ENCODE measurements at regions not wholly inside any gene's neighbourhood (a gene's known extent, or its start where the extent isn't known, plus 50 kb on each side); places are given as distances from the start of the nearest gene placed in this dataset.

DNA sequence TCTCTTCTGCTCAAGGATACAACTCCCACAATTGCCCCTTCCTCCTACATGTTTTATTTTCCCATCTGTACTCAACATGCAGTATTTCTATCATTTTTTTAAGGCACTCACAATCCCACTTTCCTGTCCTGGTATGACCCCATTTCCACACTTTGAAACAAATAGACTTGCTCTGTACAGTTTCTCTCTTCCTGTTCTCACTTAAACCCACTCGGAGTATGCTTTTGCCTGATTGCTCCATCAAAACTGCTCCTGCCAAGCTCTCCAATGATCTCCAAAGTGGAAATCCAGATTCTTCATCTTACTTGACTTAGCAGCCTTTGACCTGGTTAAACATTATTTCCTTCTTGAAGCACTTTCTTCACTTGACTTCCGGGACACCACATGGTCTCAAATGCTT lies 384.5 kb downstream of the SEC23A start:
- no peak for DNase-seq (ENCODE audit: low read depth)
- TF ChIP-seq, protein P1, sequence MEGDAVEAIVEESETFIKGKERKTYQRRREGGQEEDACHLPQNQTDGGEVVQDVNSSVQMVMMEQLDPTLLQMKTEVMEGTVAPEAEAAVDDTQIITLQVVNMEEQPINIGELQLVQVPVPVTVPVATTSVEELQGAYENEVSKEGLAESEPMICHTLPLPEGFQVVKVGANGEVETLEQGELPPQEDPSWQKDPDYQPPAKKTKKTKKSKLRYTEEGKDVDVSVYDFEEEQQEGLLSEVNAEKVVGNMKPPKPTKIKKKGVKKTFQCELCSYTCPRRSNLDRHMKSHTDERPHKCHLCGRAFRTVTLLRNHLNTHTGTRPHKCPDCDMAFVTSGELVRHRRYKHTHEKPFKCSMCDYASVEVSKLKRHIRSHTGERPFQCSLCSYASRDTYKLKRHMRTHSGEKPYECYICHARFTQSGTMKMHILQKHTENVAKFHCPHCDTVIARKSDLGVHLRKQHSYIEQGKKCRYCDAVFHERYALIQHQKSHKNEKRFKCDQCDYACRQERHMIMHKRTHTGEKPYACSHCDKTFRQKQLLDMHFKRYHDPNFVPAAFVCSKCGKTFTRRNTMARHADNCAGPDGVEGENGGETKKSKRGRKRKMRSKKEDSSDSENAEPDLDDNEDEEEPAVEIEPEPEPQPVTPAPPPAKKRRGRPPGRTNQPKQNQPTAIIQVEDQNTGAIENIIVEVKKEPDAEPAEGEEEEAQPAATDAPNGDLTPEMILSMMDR (IDR thresholded peaks at IDR 0.05; ENCODE audit: insufficient read depth, low read depth, low read length): no peak

GRCh38 chr14:38716926-38717325 lies 386.1 kb downstream of the SEC23A start:
- TF ChIP-seq, protein P1 (IDR thresholded peaks at IDR 0.05; ENCODE audit: insufficient read depth, low read depth, low read length): no peak
- DNase-seq (ENCODE audit: low read depth): no peak
- no peak overlapping the region for H3K4me3 ChIP-seq (ENCODE audit: low read depth, low read length)

More for the DNA sequence above, 384.5 kb downstream of the SEC23A start:
- H3K4me3 ChIP-seq (ENCODE audit: low read depth, low read length): no peak overlapping the region

GRCh38 chr14:38710881-38711280 lies 392.2 kb downstream of the SEC23A start:
- no peak overlapping the region for H3K4me3 ChIP-seq (ENCODE audit: low read depth, low read length)
- no peak for DNase-seq (ENCODE audit: low read depth)
- TF ChIP-seq, protein P1 (IDR thresholded peaks at IDR 0.05; ENCODE audit: insufficient read depth, low read depth, low read length): no peak

DNA sequence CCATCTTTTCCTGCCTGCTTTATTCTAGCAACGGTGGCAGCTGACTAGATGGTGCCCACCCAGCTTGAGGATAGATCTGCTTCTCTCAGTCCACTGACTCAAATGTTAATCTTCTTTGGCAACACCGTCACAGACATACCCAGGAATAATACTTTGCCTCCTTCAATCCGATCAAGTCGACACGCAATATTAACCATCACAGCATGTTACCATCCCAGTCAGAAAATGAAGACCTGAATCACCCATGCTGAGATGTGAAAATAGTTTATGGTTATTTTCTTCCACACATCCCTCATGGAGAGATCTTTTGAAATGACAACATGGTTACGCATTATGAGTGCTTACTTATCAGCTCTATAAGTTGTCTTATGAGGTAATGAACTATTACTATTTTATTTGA lies 392.8 kb downstream of the SEC23A start:
- no peak overlapping the region for H3K4me3 ChIP-seq (ENCODE audit: low read depth, low read length)
- no peak for DNase-seq (ENCODE audit: low read depth)
- TF ChIP-seq, protein P1 (IDR thresholded peaks at IDR 0.05; ENCODE audit: insufficient read depth, low read depth, low read length): no peak

DNA sequence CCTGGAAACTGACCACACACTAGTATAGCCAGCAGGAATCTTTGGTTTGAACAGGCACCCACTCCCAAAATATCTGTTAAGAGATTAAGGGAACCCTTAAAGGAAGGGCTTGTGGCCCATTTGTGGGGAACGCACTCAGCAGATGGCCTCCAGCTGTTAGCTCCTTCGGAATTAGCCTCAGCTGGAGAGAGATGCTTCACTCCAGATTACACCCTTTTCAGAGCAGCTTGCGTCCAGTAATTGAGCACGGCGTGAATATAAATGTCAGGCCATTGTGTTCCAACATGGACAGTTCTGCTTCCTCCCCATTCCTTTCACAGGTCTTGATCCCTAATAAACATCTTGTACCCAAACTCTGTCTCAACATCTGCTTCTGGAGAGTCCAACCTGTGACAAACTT lies 397.8 kb downstream of the SEC23A start:
- no peak for DNase-seq (ENCODE audit: low read depth)
- no peak overlapping the region for H3K4me3 ChIP-seq (ENCODE audit: low read depth, low read length)
- TF ChIP-seq, protein P1 (IDR thresholded peaks at IDR 0.05; ENCODE audit: insufficient read depth, low read depth, low read length): no peak

DNA sequence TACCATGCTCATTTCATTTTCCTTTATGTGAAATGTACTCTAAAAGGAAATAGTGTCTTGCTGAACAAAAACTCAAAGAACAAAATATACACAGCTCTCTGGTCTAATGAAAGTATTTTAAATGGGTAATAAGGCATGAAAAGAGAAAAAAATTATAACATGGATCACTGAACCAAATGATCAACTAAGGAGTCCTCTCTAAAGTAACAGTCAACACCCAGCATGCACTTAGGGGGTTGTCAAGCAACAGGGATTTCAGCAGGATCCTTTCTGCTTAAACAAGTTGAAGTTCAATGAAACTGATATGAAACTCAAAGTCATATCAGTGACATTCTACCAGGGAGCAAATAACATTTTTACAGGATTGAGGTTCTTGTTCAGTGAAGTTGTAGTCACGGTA lies 398.8 kb downstream of the SEC23A start:
- TF ChIP-seq, protein P1 (IDR thresholded peaks at IDR 0.05; ENCODE audit: insufficient read depth, low read depth, low read length): no peak
- no peak for DNase-seq (ENCODE audit: low read depth)
- no peak overlapping the region for H3K4me3 ChIP-seq (ENCODE audit: low read depth, low read length)

DNA sequence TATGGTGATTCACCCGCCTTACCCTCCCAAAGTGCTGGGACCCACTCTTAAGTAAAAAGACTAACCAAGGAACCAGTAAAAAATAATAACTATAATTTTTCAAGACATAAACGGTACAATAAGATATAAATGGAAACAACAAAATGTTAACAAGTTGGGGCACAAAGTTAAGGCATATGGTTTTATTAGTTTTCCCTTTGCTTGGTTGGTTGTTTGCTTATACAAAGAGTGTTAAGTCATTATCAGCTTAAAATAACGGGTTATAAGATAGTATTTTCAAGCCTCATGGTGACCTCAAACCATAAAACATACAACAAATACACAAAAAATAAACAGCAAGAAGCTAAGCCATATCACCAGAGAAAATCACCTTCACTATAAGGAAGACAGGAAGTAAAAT lies 406.1 kb downstream of the SEC23A start:
- TF ChIP-seq, protein P1 (IDR thresholded peaks at IDR 0.05; ENCODE audit: insufficient read depth, low read depth, low read length): no peak
- no peak for DNase-seq (ENCODE audit: low read depth)
- no peak overlapping the region for H3K4me3 ChIP-seq (ENCODE audit: low read depth, low read length)
